Panc1 (cell line): ENCODE measurements at regions not wholly inside any gene's neighbourhood (a gene's known extent, or its start where the extent isn't known, plus 50 kb on each side); places are given as distances from the start of the nearest gene placed in this dataset.

ENCODE experiments used
- ATAC-seq: fragments of 200-7000 bp; cut with Tn5 transposase; 2 replicates; pipeline ENCODE4 v1.9.1; 2020; ENCODE audit warnings: mild to moderate bottlenecking, moderate library complexity
- BruUV-seq: library from RNA; stranded (reverse); fragments of 400-500 nt; replicated peaks from 2 replicates; lab custom pipeline; 2021; lab: Mats Ljungman, UMichigan
- CTCF ChIA-PET: fragments of 300-600 bp; sonication (Branson Sonifier 250); formaldehyde crosslinking; loops from one replicate; lab custom pipeline; 2022; ENCODE audit warnings: antibody characterized with exemption; lab: Charles Lee
- POLR2A ChIA-PET: fragments of 300-600 bp; sonication (Branson Sonifier 250); formaldehyde crosslinking; loops from one replicate; lab custom pipeline; 2022; ENCODE audit warnings: antibody characterized with exemption; lab: Charles Lee
- DNase-seq: peaks from one replicate; pipeline ENCODE4 v3.0.0-alpha.2; 2010; ENCODE audit warnings: low read depth, low spot score
- H3K27ac ChIP-seq: 2 replicates; pipeline ENCODE4 v1.5.1; 2011; ENCODE audit warnings: mild to moderate bottlenecking, low read length, inconsistent platforms
- H3K27me3 ChIP-seq: fragments of 200-500 bp; sonication (Bioruptor generic); 2 replicates; pipeline ENCODE4 v1.6.0; 2014; ENCODE audit warnings: low read length, inconsistent platforms; ENCODE audit not compliant: control insufficient read depth, insufficient read depth
- H3K36me3 ChIP-seq: fragments of 200-500 bp; sonication (Bioruptor generic); 2 replicates; pipeline ENCODE4 v1.5.1; 2014; ENCODE audit warnings: inconsistent platforms, mild to moderate bottlenecking, low read length, moderate library complexity; ENCODE audit not compliant: control insufficient read depth, insufficient read depth
- H3K4me1 ChIP-seq: 2 replicates; pipeline ENCODE4 v1.5.1; 2011; ENCODE audit warnings: inconsistent platforms, mild to moderate bottlenecking, low read length, moderate library complexity; ENCODE audit not compliant: control insufficient read depth, insufficient read depth
- H3K4me3 ChIP-seq, 2 experiments: 2 replicates each; pipeline ENCODE4 v1.5.1; 2011 to 2012; ENCODE audit warnings: low read depth in 2 of 2, low read length in 2 of 2, mild to moderate bottlenecking in 2 of 2, inconsistent platforms in 1 of 2, moderate library complexity in 1 of 2
- H3K9me3 ChIP-seq: fragments of 200-500 bp; sonication (Bioruptor generic); 2 replicates; pipeline ENCODE4 v1.5.1; 2014; ENCODE audit warnings: low read depth, mild to moderate bottlenecking, inconsistent platforms, low read length, moderate library complexity; ENCODE audit not compliant: control insufficient read depth, insufficient read depth
- POLR2AphosphoS5 ChIP-seq: IDR thresholded peaks from 2 replicates; pipeline ENCODE4 v1.6.1; 2012; ENCODE audit warnings: mild to moderate bottlenecking, low read depth, low read length, moderate library complexity
- SIN3A ChIP-seq: IDR thresholded peaks from 2 replicates; pipeline ENCODE4 v1.6.1; 2012; ENCODE audit warnings: low read depth, mild to moderate bottlenecking, low read length, moderate library complexity, borderline replicate concordance; ENCODE audit not compliant: insufficient read depth
- TCF7L2 ChIP-seq: IDR thresholded peaks from 2 replicates; pipeline ENCODE4 v1.6.1; 2011; ENCODE audit warnings: mild to moderate bottlenecking, low read depth, low read length, inconsistent platforms
- in situ Hi-C: cut with HindIII; loops from 2 replicates; pipeline ENCODE4 v1.10.0; 2016; ENCODE audit warnings: low sequenced_read_pairs, low pct_unique_long_range_greater_than_20kb
- intact Hi-C: fragments of 100-400 bp; cut with micrococcal nuclease; formaldehyde crosslinking; loops from one replicate; pipeline ENCODE4 v1.10.0; 2022; ENCODE audit not compliant: unreplicated experiment
- TF ChIP-seq, protein P1 (sequence below): fragments of 450-650 bp; IDR thresholded peaks from 2 replicates; pipeline ENCODE4 v1.5.1; 2017; ENCODE audit warnings: mild to moderate bottlenecking
- TF ChIP-seq, protein P2 (sequence below), 2 experiments: IDR thresholded peaks; 2 replicates each; pipeline ENCODE4 v1.6.1; 2011 to 2012; ENCODE audit warnings: low read depth in 2 of 2, control low read depth in 1 of 2, low read length in 1 of 2, mild to moderate bottlenecking in 1 of 2, moderate library complexity in 1 of 2; ENCODE audit not compliant: insufficient read depth in 1 of 2

DNA sequence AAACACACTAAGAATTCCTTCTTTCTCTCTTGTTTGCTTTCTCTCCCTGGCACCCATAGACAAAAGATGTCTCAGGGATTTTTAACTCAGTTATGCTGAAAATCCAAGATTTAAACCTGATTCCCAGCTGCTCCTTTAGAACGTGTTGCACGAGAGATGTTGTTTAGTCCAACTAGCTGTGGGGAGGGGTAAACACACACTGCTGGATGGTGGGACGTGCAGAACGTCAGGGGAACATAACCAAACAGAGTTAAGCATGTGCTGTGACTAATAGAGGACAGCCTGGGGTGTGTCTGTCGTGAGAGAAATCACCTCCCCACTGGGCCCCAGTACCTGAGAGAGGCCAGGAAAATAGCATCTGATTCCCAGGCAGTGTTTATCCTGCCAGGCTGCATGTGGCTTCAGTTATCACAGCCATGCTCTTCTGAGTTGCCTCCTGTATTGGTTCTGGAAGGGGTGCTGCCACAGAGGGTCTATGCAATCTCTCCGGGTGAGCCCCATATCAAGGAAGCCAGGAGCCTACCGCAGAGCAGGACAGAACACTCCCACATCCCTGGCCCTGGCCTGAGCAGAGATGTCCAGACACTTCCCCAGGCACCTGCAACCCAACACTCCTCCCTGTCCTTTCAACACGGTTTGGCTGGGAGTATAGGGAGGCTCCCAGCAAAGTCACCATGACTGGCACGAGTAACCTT is 112.7 kb upstream of the EGLN3 start:
- H3K9me3 ChIP-seq = no peaks in the 10 kb centered on the region
- H3K4me3 ChIP-seq = no peak overlapping the region
- no peak for ATAC-seq
- DNase-seq = no peak
- in situ Hi-C loops (no loop called here), intact Hi-C loops (no loop called here)
- H3K36me3 ChIP-seq = no peaks in the 10 kb centered on the region
- BruUV-seq = no TSS peak
- H3K4me1 ChIP-seq = peaks cover 5% of the 10 kb centered on the region
- H3K27ac ChIP-seq = no peak overlapping the region
- POLR2A ChIA-PET = no interaction called here
- CTCF ChIA-PET = no interaction called here
- TF ChIP-seq TCF7L2 (no peak), SIN3A (no peak), POLR2AphosphoS5 (no peak)
- TF ChIP-seq, protein P1, sequence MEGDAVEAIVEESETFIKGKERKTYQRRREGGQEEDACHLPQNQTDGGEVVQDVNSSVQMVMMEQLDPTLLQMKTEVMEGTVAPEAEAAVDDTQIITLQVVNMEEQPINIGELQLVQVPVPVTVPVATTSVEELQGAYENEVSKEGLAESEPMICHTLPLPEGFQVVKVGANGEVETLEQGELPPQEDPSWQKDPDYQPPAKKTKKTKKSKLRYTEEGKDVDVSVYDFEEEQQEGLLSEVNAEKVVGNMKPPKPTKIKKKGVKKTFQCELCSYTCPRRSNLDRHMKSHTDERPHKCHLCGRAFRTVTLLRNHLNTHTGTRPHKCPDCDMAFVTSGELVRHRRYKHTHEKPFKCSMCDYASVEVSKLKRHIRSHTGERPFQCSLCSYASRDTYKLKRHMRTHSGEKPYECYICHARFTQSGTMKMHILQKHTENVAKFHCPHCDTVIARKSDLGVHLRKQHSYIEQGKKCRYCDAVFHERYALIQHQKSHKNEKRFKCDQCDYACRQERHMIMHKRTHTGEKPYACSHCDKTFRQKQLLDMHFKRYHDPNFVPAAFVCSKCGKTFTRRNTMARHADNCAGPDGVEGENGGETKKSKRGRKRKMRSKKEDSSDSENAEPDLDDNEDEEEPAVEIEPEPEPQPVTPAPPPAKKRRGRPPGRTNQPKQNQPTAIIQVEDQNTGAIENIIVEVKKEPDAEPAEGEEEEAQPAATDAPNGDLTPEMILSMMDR = no peak
- TF ChIP-seq, protein P2, sequence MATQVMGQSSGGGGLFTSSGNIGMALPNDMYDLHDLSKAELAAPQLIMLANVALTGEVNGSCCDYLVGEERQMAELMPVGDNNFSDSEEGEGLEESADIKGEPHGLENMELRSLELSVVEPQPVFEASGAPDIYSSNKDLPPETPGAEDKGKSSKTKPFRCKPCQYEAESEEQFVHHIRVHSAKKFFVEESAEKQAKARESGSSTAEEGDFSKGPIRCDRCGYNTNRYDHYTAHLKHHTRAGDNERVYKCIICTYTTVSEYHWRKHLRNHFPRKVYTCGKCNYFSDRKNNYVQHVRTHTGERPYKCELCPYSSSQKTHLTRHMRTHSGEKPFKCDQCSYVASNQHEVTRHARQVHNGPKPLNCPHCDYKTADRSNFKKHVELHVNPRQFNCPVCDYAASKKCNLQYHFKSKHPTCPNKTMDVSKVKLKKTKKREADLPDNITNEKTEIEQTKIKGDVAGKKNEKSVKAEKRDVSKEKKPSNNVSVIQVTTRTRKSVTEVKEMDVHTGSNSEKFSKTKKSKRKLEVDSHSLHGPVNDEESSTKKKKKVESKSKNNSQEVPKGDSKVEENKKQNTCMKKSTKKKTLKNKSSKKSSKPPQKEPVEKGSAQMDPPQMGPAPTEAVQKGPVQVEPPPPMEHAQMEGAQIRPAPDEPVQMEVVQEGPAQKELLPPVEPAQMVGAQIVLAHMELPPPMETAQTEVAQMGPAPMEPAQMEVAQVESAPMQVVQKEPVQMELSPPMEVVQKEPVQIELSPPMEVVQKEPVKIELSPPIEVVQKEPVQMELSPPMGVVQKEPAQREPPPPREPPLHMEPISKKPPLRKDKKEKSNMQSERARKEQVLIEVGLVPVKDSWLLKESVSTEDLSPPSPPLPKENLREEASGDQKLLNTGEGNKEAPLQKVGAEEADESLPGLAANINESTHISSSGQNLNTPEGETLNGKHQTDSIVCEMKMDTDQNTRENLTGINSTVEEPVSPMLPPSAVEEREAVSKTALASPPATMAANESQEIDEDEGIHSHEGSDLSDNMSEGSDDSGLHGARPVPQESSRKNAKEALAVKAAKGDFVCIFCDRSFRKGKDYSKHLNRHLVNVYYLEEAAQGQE (IDR thresholded peaks at IDR 0.05; ENCODE audit: insufficient read depth in 1 of 2, low read depth in 2 of 2, low read length in 1 of 2) = no peak
- no peaks in the 10 kb centered on the region for H3K27me3 ChIP-seq

DNA sequence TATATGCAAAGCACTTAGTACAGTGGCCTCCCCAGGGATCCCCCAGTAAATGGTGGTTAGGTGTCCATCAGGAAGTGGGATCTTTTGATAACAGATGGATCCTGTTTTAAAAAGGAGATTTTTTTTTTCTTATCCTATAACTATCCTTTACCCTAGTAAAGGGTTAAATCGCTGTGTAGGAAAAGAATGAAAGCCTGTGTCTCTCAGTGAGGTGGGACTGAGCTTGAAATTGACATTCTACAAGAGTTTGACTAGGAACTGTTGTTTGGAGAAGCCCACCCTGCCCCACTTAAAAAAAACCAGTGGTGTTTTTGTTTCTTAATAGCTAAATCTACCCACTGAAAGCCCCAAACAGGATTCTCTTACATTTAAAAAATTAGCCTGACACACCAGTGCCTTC is 112.2 kb upstream of the EGLN3 start:
- ATAC-seq (no peak), DNase-seq (no peak)
- Histone ChIP-seq H3K36me3 (no peaks in the 10 kb centered on the region), H3K9me3 (no peaks in the 10 kb centered on the region), H3K4me3 (no peak overlapping the region), H3K27ac (no peak overlapping the region), H3K27me3 (no peaks in the 10 kb centered on the region), H3K4me1 (peaks cover 5% of the 10 kb centered on the region)
- intact Hi-C loops = no loop called here
- ChIA-PET CTCF (no interaction called here), POLR2A (no interaction called here)
- in situ Hi-C loops = no loop called here
- no TSS peak for BruUV-seq
- TF ChIP-seq SIN3A (no peak), POLR2AphosphoS5 (no peak), TCF7L2 (no peak)
- TF ChIP-seq, protein P2 (IDR thresholded peaks at IDR 0.05; ENCODE audit: insufficient read depth in 1 of 2, low read depth in 2 of 2, low read length in 1 of 2) = no peak
- TF ChIP-seq, protein P1 = no peak
